ENCODE measurements at regions not wholly inside any gene's neighbourhood (a gene's known extent, or its start where the extent isn't known, plus 50 kb on each side); places are given as distances from the start of the nearest gene placed in this dataset.

GRCh38 chr7:156496363-156496769, 144.2 kb upstream of the RNF32 start:
- no peak for TF ChIP-seq EZH2 (IDR thresholded peaks at IDR 0.05; ENCODE audit: low read length, missing control alignments)
- TF ChIP-seq CTCF (conservative IDR thresholded peaks at IDR 0.05 in 1 of 2, IDR thresholded peaks at IDR 0.05 in 1 of 2; ENCODE audit: low read depth in 1 of 2, low read length in 2 of 2): no peak
